Central memory CD8-positive, alpha-beta T cell (primary cell): ENCODE measurements at regions not wholly inside any gene's neighbourhood (a gene's known extent, or its start where the extent isn't known, plus 50 kb on each side); places are given as distances from the start of the nearest gene placed in this dataset.

ENCODE experiments used
- ATAC-seq: fragments of 150-1000 bp; cut with Tn5 transposase; replicated peaks from 2 replicates; pipeline ENCODE4 v1.10.0; 2022; ENCODE audit warnings: mild to moderate bottlenecking, moderate FRiP score, moderate number of reproducible peaks; ENCODE audit not compliant: poor library complexity, severe bottlenecking; ENCODE audit errors: extremely low read depth
- DNase-seq, 2 donors: peaks; one replicate each; pipeline ENCODE4 v3.0.0; 2021; ENCODE audit warnings: low spot score in 2 of 2
- H3K27ac Mint-ChIP-seq: one replicate; pipeline ENCODE4 v1.8.0; 2022; ENCODE audit warnings: low read depth, mild to moderate bottlenecking, moderate library complexity, mixed read lengths
- H3K27me3 Mint-ChIP-seq: one replicate; pipeline ENCODE4 v1.8.0; 2022; ENCODE audit warnings: mixed read lengths
- H3K36me3 Mint-ChIP-seq: one replicate; pipeline ENCODE4 v1.8.0; 2022; ENCODE audit warnings: mild to moderate bottlenecking, moderate library complexity, mixed read lengths; ENCODE audit not compliant: insufficient read depth
- H3K4me1 Mint-ChIP-seq: one replicate; pipeline ENCODE4 v1.8.0; 2022; ENCODE audit warnings: mixed read lengths
- H3K4me3 Mint-ChIP-seq: one replicate; pipeline ENCODE4 v1.8.0; 2022; ENCODE audit warnings: mild to moderate bottlenecking, moderate library complexity, mixed read lengths
- H3K9me3 Mint-ChIP-seq: one replicate; pipeline ENCODE4 v1.8.0; 2022; ENCODE audit warnings: mixed read lengths

DNA sequence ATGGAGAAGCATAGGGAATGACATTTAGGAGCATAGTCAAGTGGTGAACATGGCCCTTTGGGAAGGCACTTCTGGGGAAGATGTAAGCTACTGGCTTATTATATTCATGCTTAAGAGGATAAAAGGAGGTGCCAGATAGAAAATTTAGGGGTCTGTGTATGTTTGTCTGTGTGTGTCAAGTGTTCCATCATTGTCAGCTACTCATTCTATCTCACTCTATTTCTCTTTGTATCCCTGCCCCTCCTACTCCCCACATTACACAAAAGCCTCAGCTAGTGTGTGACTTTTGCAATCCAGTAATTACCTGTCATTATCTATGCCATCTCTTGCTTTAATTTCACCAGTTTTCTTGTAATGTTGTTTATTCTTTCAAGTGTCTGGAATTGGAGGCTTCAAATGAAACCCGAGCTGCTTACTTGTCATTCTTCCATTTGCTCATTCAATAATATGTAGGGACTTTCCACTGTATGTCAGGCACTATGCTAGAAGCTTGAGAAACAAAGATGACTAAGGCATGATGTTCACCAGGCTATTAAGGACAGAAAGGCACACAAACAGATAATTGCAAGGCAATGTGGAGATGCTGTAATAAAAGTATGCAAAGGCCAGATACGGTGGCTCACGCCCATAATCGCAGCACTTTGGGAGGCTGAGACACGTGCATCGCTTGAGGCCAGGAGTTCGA is 229.8 kb upstream of the TEX13C start:
- no peak overlapping the region for H3K27ac Mint-ChIP-seq
- ATAC-seq = no peak
- no peak for DNase-seq
- no peaks in the 10 kb centered on the region for H3K36me3 Mint-ChIP-seq
- H3K9me3 Mint-ChIP-seq = no peaks in the 10 kb centered on the region
- H3K27me3 Mint-ChIP-seq = peaks cover 11% of the 10 kb centered on the region
- no peak overlapping the region for H3K4me3 Mint-ChIP-seq
- no peaks in the 10 kb centered on the region for H3K4me1 Mint-ChIP-seq

DNA sequence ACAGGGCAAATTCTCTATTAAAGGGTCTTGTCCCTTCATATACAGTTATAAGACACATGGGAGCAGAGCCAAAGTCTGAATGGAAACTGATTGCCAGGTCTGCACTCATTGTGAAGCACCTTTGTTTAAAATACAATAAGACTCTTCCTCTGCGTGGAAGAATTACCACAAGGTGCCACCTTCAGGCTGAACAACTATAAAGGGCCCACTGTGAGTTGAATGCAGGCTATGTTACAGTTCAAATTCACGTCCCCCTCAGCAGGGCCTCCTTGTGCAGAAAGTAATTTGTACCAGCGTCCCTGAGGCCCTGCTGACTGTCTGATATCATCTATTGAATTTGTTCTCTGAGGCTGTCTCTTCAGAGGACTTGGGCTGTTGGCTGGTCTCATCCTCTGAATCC is 225.8 kb upstream of the TEX13C start:
- H3K4me3 Mint-ChIP-seq = no peak overlapping the region
- no peaks in the 10 kb centered on the region for H3K27me3 Mint-ChIP-seq
- no peak for DNase-seq
- H3K9me3 Mint-ChIP-seq = no peaks in the 10 kb centered on the region
- ATAC-seq = no peak
- no peak overlapping the region for H3K27ac Mint-ChIP-seq
- H3K4me1 Mint-ChIP-seq = no peaks in the 10 kb centered on the region
- H3K36me3 Mint-ChIP-seq = no peaks in the 10 kb centered on the region

DNA sequence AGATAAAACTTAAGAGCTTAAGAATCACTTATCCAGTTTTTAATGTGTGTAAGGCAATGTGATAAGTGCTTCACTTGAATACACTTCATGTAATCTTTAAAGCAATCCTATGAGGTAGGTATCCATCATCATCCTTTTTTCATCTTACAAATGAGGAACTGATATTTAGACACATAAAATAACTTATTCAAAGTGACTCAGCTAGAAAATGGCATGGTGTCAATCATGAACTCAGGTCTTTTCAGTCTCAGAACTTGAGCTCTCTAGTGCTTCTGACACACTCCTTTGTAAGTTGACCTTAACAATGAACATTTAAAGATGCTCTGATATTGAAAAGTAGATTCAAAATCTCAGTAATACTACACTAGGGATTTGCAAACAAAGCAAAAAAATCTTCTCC is 224.8 kb upstream of the TEX13C start:
- H3K4me3 Mint-ChIP-seq = no peak overlapping the region
- no peak overlapping the region for H3K27ac Mint-ChIP-seq
- no peaks in the 10 kb centered on the region for H3K36me3 Mint-ChIP-seq
- DNase-seq (no peak), ATAC-seq (no peak)
- H3K4me1 Mint-ChIP-seq = no peaks in the 10 kb centered on the region
- H3K9me3 Mint-ChIP-seq = no peaks in the 10 kb centered on the region
- no peaks in the 10 kb centered on the region for H3K27me3 Mint-ChIP-seq

DNA sequence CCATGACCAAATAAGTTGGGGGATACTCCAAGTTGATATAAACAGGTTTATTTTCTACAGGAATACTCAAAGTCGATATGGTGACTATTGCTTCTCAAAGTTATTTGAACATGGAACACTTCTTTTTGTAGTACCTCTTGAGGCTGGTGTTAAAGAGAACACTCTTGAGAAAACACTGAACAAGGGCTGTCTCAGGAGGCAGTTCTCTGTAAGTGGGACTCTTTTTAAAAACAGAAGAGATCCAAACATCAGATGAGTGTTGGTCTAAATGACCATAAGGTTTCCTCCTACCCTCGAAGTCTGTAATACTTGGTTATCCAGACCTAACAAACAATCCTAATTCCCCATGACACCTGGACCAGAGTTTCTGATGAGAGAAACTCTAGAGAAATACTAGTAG is 223.2 kb upstream of the TEX13C start:
- H3K27ac Mint-ChIP-seq = no peak overlapping the region
- no peaks in the 10 kb centered on the region for H3K9me3 Mint-ChIP-seq
- ATAC-seq (no peak), DNase-seq (no peak)
- H3K4me3 Mint-ChIP-seq = no peak overlapping the region
- H3K27me3 Mint-ChIP-seq = no peaks in the 10 kb centered on the region
- H3K4me1 Mint-ChIP-seq = no peaks in the 10 kb centered on the region
- no peaks in the 10 kb centered on the region for H3K36me3 Mint-ChIP-seq

DNA sequence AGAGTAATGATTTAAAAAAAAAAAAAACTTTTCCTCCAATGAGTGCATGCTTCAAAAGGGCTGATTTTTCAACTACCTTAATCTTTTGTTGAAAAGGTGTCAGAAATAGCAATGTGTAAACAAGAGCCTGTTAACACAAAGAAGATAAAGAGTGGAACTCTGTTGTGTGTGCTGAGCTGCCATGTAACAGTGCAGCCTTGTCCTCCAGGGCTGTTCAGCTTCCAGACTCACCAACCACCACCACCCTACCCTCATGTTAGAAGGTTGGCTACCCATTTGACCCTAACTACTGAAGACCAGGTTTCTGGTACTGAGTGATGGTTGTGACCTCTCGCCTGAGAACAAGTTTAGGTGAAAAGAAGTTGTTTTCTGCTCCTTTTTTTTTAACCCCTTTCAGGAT is 222.8 kb upstream of the TEX13C start:
- Mint-ChIP-seq H3K27me3 (no peaks in the 10 kb centered on the region), H3K4me3 (no peak overlapping the region), H3K27ac (no peak overlapping the region), H3K4me1 (no peaks in the 10 kb centered on the region), H3K9me3 (no peaks in the 10 kb centered on the region), H3K36me3 (no peaks in the 10 kb centered on the region)
- DNase-seq = no peak
- no peak for ATAC-seq

DNA sequence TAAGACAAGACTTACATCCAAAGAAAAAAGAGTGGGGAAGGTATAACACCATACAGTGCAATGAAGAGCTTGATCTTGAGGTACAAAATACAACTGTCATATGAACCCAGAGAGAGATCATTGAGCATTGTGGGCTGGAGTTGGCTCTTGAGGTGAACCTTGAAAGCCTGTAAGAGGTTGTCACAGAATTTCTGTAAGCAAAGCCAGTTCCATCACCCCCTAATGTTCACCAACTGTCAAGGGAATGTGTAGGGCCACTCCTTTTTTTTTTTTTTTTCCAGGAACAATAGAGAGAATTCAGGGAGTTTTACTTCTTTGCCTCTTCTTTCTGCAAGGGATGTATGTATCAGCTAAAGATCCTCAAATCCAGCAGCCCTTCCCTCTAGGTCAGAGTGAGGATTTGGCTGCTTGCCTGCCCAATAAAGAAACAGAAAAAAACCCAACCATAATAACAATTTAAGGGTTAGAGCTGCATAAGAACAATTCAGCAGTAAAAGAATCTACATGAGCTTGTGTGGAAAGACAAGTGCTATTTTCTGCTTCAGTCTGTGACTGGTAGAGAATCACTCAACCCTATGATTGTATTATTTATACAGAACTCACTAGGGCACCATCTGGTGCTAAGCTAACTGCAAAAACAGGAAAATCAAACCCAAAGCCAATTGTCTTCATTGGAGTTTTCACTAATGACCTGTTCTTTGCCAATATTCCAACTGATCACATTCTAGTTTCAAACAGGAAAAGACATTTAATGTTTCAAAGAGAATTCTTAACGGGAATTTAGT is 217.5 kb upstream of the TEX13C start:
- no peaks in the 10 kb centered on the region for H3K36me3 Mint-ChIP-seq
- H3K4me3 Mint-ChIP-seq = no peak overlapping the region
- H3K27ac Mint-ChIP-seq = no peak overlapping the region
- no peaks in the 10 kb centered on the region for H3K9me3 Mint-ChIP-seq
- DNase-seq = no peak
- H3K27me3 Mint-ChIP-seq = no peaks in the 10 kb centered on the region
- no peaks in the 10 kb centered on the region for H3K4me1 Mint-ChIP-seq
- ATAC-seq = no peak

DNA sequence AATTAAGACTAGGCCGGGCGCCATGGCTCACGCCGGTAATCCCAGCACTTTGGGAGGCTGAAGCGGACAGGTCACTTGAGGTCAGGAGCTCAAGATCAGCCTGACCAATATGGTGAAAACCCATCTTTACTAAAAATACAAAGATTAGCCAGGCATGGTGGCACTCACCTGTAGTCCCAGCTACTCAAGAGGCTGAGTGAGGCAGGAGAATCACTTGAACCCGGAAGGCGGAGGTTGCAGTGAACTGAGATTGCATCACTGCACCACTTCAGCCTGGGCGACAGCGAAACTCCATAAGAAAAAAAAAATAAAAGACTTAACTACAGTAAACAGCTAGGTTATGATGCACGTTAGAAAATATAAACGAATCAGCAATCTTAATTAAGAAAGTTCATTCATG is 216.0 kb upstream of the TEX13C start:
- no peak for DNase-seq
- Mint-ChIP-seq H3K27ac (no peak overlapping the region), H3K27me3 (peaks cover 13% of the 10 kb centered on the region), H3K4me1 (no peaks in the 10 kb centered on the region), H3K4me3 (no peak overlapping the region), H3K36me3 (no peaks in the 10 kb centered on the region), H3K9me3 (no peaks in the 10 kb centered on the region)
- no peak for ATAC-seq

DNA sequence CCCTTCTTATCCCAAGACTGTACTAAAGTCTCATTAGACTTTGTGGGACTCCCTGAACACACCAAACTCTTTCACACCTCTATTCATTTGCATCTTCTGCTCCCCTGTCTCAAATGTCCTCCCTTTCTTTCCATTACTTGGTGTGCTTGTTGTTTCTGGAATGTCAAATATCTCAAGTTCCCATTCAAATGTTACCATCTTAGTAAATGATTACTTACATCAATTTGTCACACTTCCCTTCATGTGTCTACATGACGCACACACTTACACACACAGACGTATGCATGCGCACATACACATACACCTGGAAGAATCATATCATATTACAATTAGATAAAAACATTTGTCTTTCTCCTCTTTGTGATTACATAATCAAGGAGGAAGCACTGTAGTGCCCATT is 210.8 kb upstream of the TEX13C start:
- DNase-seq (no peak), ATAC-seq (no peak)
- Mint-ChIP-seq H3K4me1 (no peaks in the 10 kb centered on the region), H3K36me3 (no peaks in the 10 kb centered on the region), H3K27me3 (peaks cover 36% of the 10 kb centered on the region), H3K9me3 (no peaks in the 10 kb centered on the region), H3K4me3 (no peak overlapping the region), H3K27ac (no peak overlapping the region)

DNA sequence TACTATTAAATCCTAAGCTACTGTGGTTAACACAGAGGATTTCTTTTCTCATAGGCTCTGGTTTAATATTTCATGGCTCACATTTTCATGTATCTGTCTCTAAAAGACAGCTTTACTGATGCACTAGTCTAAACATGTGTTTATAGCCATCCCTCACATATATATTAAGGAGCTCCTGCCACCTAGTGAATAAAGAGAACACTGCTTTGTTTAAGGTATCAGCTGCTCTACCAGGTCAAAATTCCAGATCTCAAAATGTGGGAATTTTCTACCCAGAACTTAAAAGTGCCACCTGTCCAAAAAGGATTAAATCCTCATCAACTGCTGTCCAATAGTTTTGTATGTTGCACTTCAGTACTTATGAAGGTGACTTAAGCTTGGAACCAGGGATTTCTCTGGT is 188.5 kb upstream of the TEX13C start:
- Mint-ChIP-seq H3K36me3 (no peaks in the 10 kb centered on the region), H3K27me3 (no peaks in the 10 kb centered on the region), H3K9me3 (no peaks in the 10 kb centered on the region), H3K4me3 (no peak overlapping the region), H3K27ac (no peak overlapping the region), H3K4me1 (no peaks in the 10 kb centered on the region)
- ATAC-seq = no peak
- no peak for DNase-seq

DNA sequence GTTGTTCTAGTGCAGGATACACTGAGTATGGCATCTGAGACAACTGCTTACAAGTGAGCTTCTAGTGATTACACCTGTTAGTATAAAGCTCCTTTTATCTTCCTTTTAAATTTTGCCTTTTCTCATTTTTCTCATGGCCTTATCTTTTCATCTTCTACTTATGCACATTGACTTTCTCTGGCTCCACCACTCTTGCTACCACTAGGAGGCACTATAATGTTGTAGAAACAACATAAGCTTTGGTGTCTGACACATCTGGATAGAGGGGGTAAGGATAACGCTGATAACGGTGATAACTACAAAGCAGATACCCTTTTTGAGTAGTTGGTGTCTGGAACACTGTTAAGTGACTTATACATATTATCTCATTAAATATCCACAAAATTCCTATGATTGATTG is 187.4 kb upstream of the TEX13C start:
- Mint-ChIP-seq H3K4me3 (no peak overlapping the region), H3K36me3 (no peaks in the 10 kb centered on the region), H3K9me3 (no peaks in the 10 kb centered on the region), H3K4me1 (no peaks in the 10 kb centered on the region), H3K27me3 (no peaks in the 10 kb centered on the region), H3K27ac (no peak overlapping the region)
- ATAC-seq (no peak), DNase-seq (no peak)

DNA sequence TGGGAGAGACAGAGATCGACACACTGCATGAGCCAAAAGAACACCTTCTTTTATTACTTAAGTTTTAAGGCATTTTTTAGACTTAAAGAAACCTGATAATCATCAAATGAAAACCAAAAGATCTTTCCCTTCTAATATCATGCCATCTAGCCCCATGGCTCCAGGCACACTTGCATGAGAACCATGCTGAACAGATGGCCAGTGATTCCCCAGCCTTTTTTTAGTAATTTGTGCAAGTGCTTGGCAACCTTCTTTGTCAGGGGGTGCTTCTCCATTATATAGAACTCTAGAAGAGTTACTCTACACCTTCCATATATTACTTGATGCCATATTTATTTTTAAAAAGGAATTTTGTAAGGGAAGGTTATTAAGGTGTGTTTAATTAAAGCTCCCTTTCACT is 182.2 kb upstream of the TEX13C start:
- Mint-ChIP-seq H3K4me1 (no peaks in the 10 kb centered on the region), H3K27ac (no peak overlapping the region), H3K4me3 (no peak overlapping the region), H3K9me3 (no peaks in the 10 kb centered on the region), H3K36me3 (no peaks in the 10 kb centered on the region), H3K27me3 (no peaks in the 10 kb centered on the region)
- no peak for DNase-seq
- ATAC-seq = no peak

DNA sequence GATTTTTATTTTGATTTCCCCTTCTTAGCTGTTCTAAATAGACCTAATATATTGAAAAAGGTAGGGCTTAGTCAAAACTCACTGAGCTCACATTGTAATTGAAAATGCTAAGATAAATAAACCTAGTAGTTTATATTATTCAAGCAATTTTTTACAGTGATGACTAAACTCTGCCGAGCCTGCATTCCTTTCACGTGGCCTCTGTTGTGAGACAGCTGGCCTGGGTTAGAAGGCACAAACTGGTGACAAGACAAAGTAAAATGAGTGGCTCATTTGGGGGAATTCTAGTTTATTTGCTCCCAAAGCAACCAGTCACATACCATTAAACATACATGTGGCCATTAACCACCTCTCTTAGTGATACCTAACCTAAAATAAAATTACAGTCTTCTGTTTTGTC is 169.4 kb upstream of the TEX13C start:
- H3K4me3 Mint-ChIP-seq = no peak overlapping the region
- H3K27me3 Mint-ChIP-seq = no peaks in the 10 kb centered on the region
- H3K27ac Mint-ChIP-seq = no peak overlapping the region
- no peaks in the 10 kb centered on the region for H3K36me3 Mint-ChIP-seq
- DNase-seq (no peak), ATAC-seq (no peak)
- H3K9me3 Mint-ChIP-seq = no peaks in the 10 kb centered on the region
- no peaks in the 10 kb centered on the region for H3K4me1 Mint-ChIP-seq

DNA sequence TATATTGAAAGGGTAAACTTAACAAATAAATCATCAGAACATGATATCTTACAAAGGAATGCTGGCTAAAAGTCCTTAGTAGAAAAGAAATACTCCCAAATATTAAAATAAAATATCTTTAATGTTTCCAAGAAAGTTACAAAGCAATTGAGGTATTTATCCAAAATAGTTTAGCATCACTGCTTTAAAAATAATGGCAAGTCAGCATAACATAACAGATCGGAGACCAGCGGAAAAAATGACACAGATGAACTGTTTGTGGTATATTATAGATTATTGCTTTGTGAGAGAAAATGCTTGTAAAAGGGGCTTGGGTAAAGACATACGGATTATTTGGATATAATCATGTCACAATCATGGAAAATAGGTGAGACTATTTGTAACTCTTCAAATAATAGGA is 168.5 kb upstream of the TEX13C start:
- Mint-ChIP-seq H3K27me3 (no peaks in the 10 kb centered on the region), H3K36me3 (no peaks in the 10 kb centered on the region), H3K4me1 (no peaks in the 10 kb centered on the region), H3K9me3 (no peaks in the 10 kb centered on the region), H3K4me3 (no peak overlapping the region), H3K27ac (no peak overlapping the region)
- ATAC-seq (no peak), DNase-seq (no peak)
